ENCODE measurements at regions not wholly inside any gene's neighbourhood (a gene's known extent, or its start where the extent isn't known, plus 50 kb on each side); places are given as distances from the start of the nearest gene placed in this dataset.

GRCh38 chr5:109958082-109958481 lies 268.4 kb downstream of the MAN2A1 start:
- TF ChIP-seq REST (IDR thresholded peaks at IDR 0.05; ENCODE audit: insufficient replicate concordance, low read depth) (no peak), CTCF (IDR thresholded peaks at IDR 0.05; ENCODE audit: insufficient read depth, low read length) (no peak), POLR2AphosphoS5 (IDR thresholded peaks at IDR 0.05; ENCODE audit: low read depth) (no peak), GABPA (IDR thresholded peaks at IDR 0.05; ENCODE audit: low read depth) (no peak), SPI1 (IDR thresholded peaks at IDR 0.05; ENCODE audit: borderline replicate concordance, low read depth) (no peak)
